ENCODE measurements at regions not wholly inside any gene's neighbourhood (a gene's known extent, or its start where the extent isn't known, plus 50 kb on each side); places are given as distances from the start of the nearest gene placed in this dataset.

- Mint-ChIP-seq H3K27ac (no peak overlapping the region), H3K9me3 (peaks cover 3% of the 10 kb centered on the region), H3K4me1 (peaks cover 3% of the 10 kb centered on the region), H3K36me3 (no peaks in the 10 kb centered on the region), H3K27me3 (ENCODE audit: insufficient read depth, low read depth) (peaks cover 3% of the 10 kb centered on the region), H3K4me3 (no peak overlapping the region)
- Histone ChIP-seq H4K20me1 (ENCODE audit: low read depth) (no peaks in the 10 kb centered on the region), H3K4me3 (no peak overlapping the region), H2AFZ (replicated peaks) (no peak overlapping the region), H3K27me3 (no peaks in the 10 kb centered on the region), H3K36me3 (no peaks in the 10 kb centered on the region), H3F3A (ENCODE audit: low read depth) (no peaks in the 10 kb centered on the region), H3K4me2 (no peak overlapping the region), H3K4me1 (no peaks in the 10 kb centered on the region), H3K9ac (no peak overlapping the region), H3K27ac (no peak overlapping the region), H3K9me3 (ENCODE audit: low read depth) (no peaks in the 10 kb centered on the region), H3K79me2 (ENCODE audit: low read depth) (no peaks in the 10 kb centered on the region)
- TF ChIP-seq EZH2 (IDR thresholded peaks at IDR 0.05) (no peak), EZH2phosphoT487 (IDR thresholded peaks at IDR 0.05) (no peak), CTCF (IDR thresholded peaks at IDR 0.05) (no peak)
- DNase-seq (ENCODE audit: low spot score) = no peak
Observed at GRCh38 chr2:5353565-5353964, 338.6 kb upstream of the SOX11 start.

GRCh38 chr2:5359397-5359796 lies 332.8 kb upstream of the SOX11 start:
- Mint-ChIP-seq H3K36me3 (no peaks in the 10 kb centered on the region), H3K27ac (no peak overlapping the region), H3K4me1 (peaks cover 3% of the 10 kb centered on the region), H3K9me3 (peaks cover 3% of the 10 kb centered on the region), H3K4me3 (no peak overlapping the region), H3K27me3 (ENCODE audit: insufficient read depth, low read depth) (peaks cover 3% of the 10 kb centered on the region)
- Histone ChIP-seq H3K4me3 (no peak overlapping the region), H3K27me3 (no peaks in the 10 kb centered on the region), H3K9ac (no peak overlapping the region), H3K27ac (no peak overlapping the region), H3K4me1 (no peaks in the 10 kb centered on the region), H3K9me3 (ENCODE audit: low read depth) (no peaks in the 10 kb centered on the region), H3K36me3 (no peaks in the 10 kb centered on the region), H3F3A (ENCODE audit: low read depth) (no peaks in the 10 kb centered on the region), H2AFZ (replicated peaks) (no peak overlapping the region), H3K79me2 (ENCODE audit: low read depth) (no peaks in the 10 kb centered on the region), H4K20me1 (ENCODE audit: low read depth) (no peaks in the 10 kb centered on the region), H3K4me2 (no peak overlapping the region)
- no peak for DNase-seq (ENCODE audit: low spot score)
- TF ChIP-seq EZH2 (IDR thresholded peaks at IDR 0.05) (no peak), EZH2phosphoT487 (IDR thresholded peaks at IDR 0.05) (no peak), CTCF (IDR thresholded peaks at IDR 0.05) (no peak)

GRCh38 chr2:5360081-5360480 lies 332.1 kb upstream of the SOX11 start:
- H4K20me1 ChIP-seq (ENCODE audit: low read depth) = no peaks in the 10 kb centered on the region
- no peak overlapping the region for H3K4me3 ChIP-seq
- no peaks in the 10 kb centered on the region for H3K4me1 ChIP-seq
- Mint-ChIP-seq H3K4me1 (peaks cover 3% of the 10 kb centered on the region), H3K36me3 (no peaks in the 10 kb centered on the region), H3K27ac (no peak overlapping the region), H3K9me3 (peaks cover 2% of the 10 kb centered on the region), H3K27me3 (ENCODE audit: insufficient read depth, low read depth) (peaks cover 2% of the 10 kb centered on the region), H3K4me3 (no peak overlapping the region)
- TF ChIP-seq CTCF (IDR thresholded peaks at IDR 0.05) (no peak), EZH2 (IDR thresholded peaks at IDR 0.05) (no peak), EZH2phosphoT487 (IDR thresholded peaks at IDR 0.05) (no peak)
- H2AFZ ChIP-seq (replicated peaks) = no peak overlapping the region
- H3K27ac ChIP-seq = no peak overlapping the region
- H3K9ac ChIP-seq = no peak overlapping the region
- H3K27me3 ChIP-seq = no peaks in the 10 kb centered on the region
- no peak overlapping the region for H3K4me2 ChIP-seq
- H3K79me2 ChIP-seq (ENCODE audit: low read depth) = no peaks in the 10 kb centered on the region
- no peaks in the 10 kb centered on the region for H3F3A ChIP-seq (ENCODE audit: low read depth)
- no peaks in the 10 kb centered on the region for H3K9me3 ChIP-seq (ENCODE audit: low read depth)
- H3K36me3 ChIP-seq = no peaks in the 10 kb centered on the region
- DNase-seq (ENCODE audit: low spot score) = no peak

Measured in neural progenitor cell (in vitro differentiated cells).